Activated CD4-positive, alpha-beta T cell treated with anti-CD3 and anti-CD28 coated beads, Interleukin-2, amount 10 ng/mL, durations not matched to agents 24 days and 14 days (primary cell): ENCODE measurements at regions not wholly inside any gene's neighbourhood (a gene's known extent, or its start where the extent isn't known, plus 50 kb on each side); places are given as distances from the start of the nearest gene placed in this dataset.
A peak's percentile ranks its signal among the peaks of the same experiment; 100 is the strongest.
"Not testable (repeated sequence)": the region's sequence is repeated elsewhere in the genome, so short reads cannot be mapped to it uniquely, and the experiment has no call there.

Experiments
- DNase-seq: peaks from one replicate; pipeline ENCODE4 v3.0.0; 2022
- H3K27ac Mint-ChIP-seq: one replicate; pipeline ENCODE4 v1.8.0; 2022; ENCODE audit warnings: mild to moderate bottlenecking, mixed read lengths
- H3K27me3 Mint-ChIP-seq: one replicate; pipeline ENCODE4 v1.8.0; 2022; ENCODE audit warnings: mixed read lengths
- H3K36me3 Mint-ChIP-seq: one replicate; pipeline ENCODE4 v1.8.0; 2022; ENCODE audit warnings: low read depth, mild to moderate bottlenecking, mixed read lengths
- H3K4me1 Mint-ChIP-seq: one replicate; pipeline ENCODE4 v1.8.0; 2021; ENCODE audit warnings: mixed read lengths
- H3K4me3 Mint-ChIP-seq: one replicate; pipeline ENCODE4 v1.8.0; 2022; ENCODE audit warnings: mild to moderate bottlenecking, moderate library complexity, mixed read lengths
- H3K9me3 Mint-ChIP-seq: one replicate; pipeline ENCODE4 v1.8.0; 2021; ENCODE audit warnings: mixed read lengths
- intact Hi-C: fragments of 100-400 bp; cut with micrococcal nuclease; formaldehyde crosslinking; loops from one replicate; pipeline ENCODE4 v1.15.1; 2023

- no peaks in the 10 kb centered on the region for H3K27me3 Mint-ChIP-seq
- no peak overlapping the region for H3K27ac Mint-ChIP-seq
- no peak overlapping the region for H3K4me3 Mint-ChIP-seq
- intact Hi-C loops = no loop called here
- DNase-seq = no peak
- peaks cover 57% of the 10 kb centered on the region for H3K36me3 Mint-ChIP-seq
- peaks cover 4% of the 10 kb centered on the region for H3K4me1 Mint-ChIP-seq
- peaks cover 3% of the 10 kb centered on the region for H3K9me3 Mint-ChIP-seq
Observed at GRCh38 chr1:198846556-198846955, 207.7 kb downstream of the PTPRC start.

GRCh38 chr1:198848206-198848605 lies 209.4 kb downstream of the PTPRC start:
- Mint-ChIP-seq H3K27ac (no peak overlapping the region), H3K27me3 (no peaks in the 10 kb centered on the region), H3K4me3 (no peak overlapping the region), H3K4me1 (peaks cover 4% of the 10 kb centered on the region), H3K9me3 (peaks cover 3% of the 10 kb centered on the region), H3K36me3 (peaks cover 58% of the 10 kb centered on the region)
- intact Hi-C loops = no loop called here
- DNase-seq = no peak

GRCh38 chr1:198848649-198849048 lies 209.8 kb downstream of the PTPRC start:
- Mint-ChIP-seq H3K9me3 (peaks cover 3% of the 10 kb centered on the region), H3K4me3 (no peak overlapping the region), H3K27me3 (no peaks in the 10 kb centered on the region), H3K36me3 (peaks cover 59% of the 10 kb centered on the region), H3K27ac (no peak overlapping the region), H3K4me1 (peaks cover 4% of the 10 kb centered on the region)
- intact Hi-C loops = no loop called here
- DNase-seq = no peak

GRCh38 chr1:198849093-198849492 lies 210.3 kb downstream of the PTPRC start:
- Mint-ChIP-seq H3K27ac (no peak overlapping the region), H3K4me3 (no peak overlapping the region), H3K4me1 (peaks cover 4% of the 10 kb centered on the region), H3K36me3 (peaks cover 63% of the 10 kb centered on the region), H3K27me3 (no peaks in the 10 kb centered on the region), H3K9me3 (peaks cover 3% of the 10 kb centered on the region)
- DNase-seq = no peak
- intact Hi-C loops = no loop called here

DNA sequence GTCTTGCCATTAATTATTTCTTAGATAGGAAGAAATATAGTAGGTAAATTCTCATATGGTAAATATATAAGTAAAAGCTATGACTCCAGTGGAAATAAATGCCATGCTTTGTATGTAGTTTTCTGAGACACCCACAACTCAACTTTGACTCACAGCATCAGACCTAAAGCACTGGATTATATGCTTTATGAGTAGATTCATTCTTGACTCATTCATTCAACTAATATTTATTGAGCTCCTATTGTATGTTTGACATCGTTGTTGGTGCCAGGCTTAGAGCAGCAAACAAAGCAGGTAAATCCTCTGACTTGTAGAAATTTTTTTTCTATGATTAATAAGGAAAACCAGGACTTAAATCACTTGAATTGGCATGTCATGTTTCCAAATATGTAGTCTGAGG lies 211.4 kb downstream of the PTPRC start:
- no peak overlapping the region for H3K27ac Mint-ChIP-seq
- H3K36me3 Mint-ChIP-seq = peaks cover 65% of the 10 kb centered on the region
- H3K4me3 Mint-ChIP-seq = no peak overlapping the region
- no peak for DNase-seq
- intact Hi-C loops = no loop called here
- H3K27me3 Mint-ChIP-seq = no peaks in the 10 kb centered on the region
- peaks cover 3% of the 10 kb centered on the region for H3K9me3 Mint-ChIP-seq
- peaks cover 4% of the 10 kb centered on the region for H3K4me1 Mint-ChIP-seq

GRCh38 chr1:198850966-198851365 lies 212.1 kb downstream of the PTPRC start:
- H3K27me3 Mint-ChIP-seq, H3K4me3 Mint-ChIP-seq, H3K4me1 Mint-ChIP-seq, intact Hi-C loops, DNase-seq, H3K9me3 Mint-ChIP-seq: not testable (repeated sequence)
- Mint-ChIP-seq H3K36me3 (peaks cover 60% of the 10 kb centered on the region), H3K27ac (peak overlapping the region; percentile 25)

DNA sequence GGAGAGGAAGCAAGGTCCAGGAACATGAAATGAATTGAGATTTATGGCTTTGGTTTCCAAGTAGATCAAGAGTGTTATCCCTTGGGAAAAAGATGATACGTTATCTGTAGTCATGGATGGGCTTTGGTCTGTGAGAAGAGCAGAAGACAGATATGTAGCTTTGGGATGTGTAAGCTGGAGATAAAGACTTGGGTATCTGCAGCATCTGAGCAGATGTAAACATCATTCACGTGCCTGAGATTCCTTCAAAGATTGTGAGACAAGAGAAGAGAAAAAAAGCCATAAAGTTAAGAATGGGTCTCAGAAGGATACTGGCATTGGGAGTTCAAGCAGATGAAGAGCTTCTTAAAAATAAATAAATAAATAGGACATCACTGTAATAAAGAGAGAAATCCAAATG lies 217.8 kb downstream of the PTPRC start:
- no peak for DNase-seq
- H3K9me3 Mint-ChIP-seq = peaks cover 5% of the 10 kb centered on the region
- peaks cover 3% of the 10 kb centered on the region for H3K4me1 Mint-ChIP-seq
- H3K27me3 Mint-ChIP-seq = no peaks in the 10 kb centered on the region
- peaks cover 44% of the 10 kb centered on the region for H3K36me3 Mint-ChIP-seq
- no peak overlapping the region for H3K4me3 Mint-ChIP-seq
- H3K27ac Mint-ChIP-seq = no peak overlapping the region
- intact Hi-C loops = no loop called here

GRCh38 chr1:198858033-198858432 lies 219.2 kb downstream of the PTPRC start:
- no peak overlapping the region for H3K27ac Mint-ChIP-seq
- no peak overlapping the region for H3K4me3 Mint-ChIP-seq
- H3K4me1 Mint-ChIP-seq = peaks cover 10% of the 10 kb centered on the region
- H3K27me3 Mint-ChIP-seq = no peaks in the 10 kb centered on the region
- H3K9me3 Mint-ChIP-seq = peaks cover 5% of the 10 kb centered on the region
- DNase-seq = no peak
- intact Hi-C loops = no loop called here
- H3K36me3 Mint-ChIP-seq = peaks cover 44% of the 10 kb centered on the region

- H3K9me3 Mint-ChIP-seq = peaks cover 5% of the 10 kb centered on the region
- H3K4me3 Mint-ChIP-seq = no peak overlapping the region
- no peak overlapping the region for H3K27ac Mint-ChIP-seq
- H3K36me3 Mint-ChIP-seq = peaks cover 35% of the 10 kb centered on the region
- H3K27me3 Mint-ChIP-seq = no peaks in the 10 kb centered on the region
- no peak for DNase-seq
- intact Hi-C loops = no loop called here
- H3K4me1 Mint-ChIP-seq = peaks cover 10% of the 10 kb centered on the region
Observed at GRCh38 chr1:198860371-198860770, 221.5 kb downstream of the PTPRC start.

GRCh38 chr1:198861636-198862035 lies 222.8 kb downstream of the PTPRC start:
- peaks cover 5% of the 10 kb centered on the region for H3K9me3 Mint-ChIP-seq
- no peaks in the 10 kb centered on the region for H3K27me3 Mint-ChIP-seq
- intact Hi-C loops = no loop called here
- H3K4me3 Mint-ChIP-seq = no peak overlapping the region
- H3K36me3 Mint-ChIP-seq = peaks cover 29% of the 10 kb centered on the region
- peaks cover 10% of the 10 kb centered on the region for H3K4me1 Mint-ChIP-seq
- no peak for DNase-seq
- no peak overlapping the region for H3K27ac Mint-ChIP-seq

- H3K27me3 Mint-ChIP-seq = no peaks in the 10 kb centered on the region
- intact Hi-C loops = no loop called here
- peaks cover 3% of the 10 kb centered on the region for H3K9me3 Mint-ChIP-seq
- peaks cover 22% of the 10 kb centered on the region for H3K36me3 Mint-ChIP-seq
- H3K4me3 Mint-ChIP-seq = no peak overlapping the region
- DNase-seq = no peak
- H3K27ac Mint-ChIP-seq = no peak overlapping the region
- peaks cover 12% of the 10 kb centered on the region for H3K4me1 Mint-ChIP-seq
Observed at GRCh38 chr1:198864695-198865094, 225.9 kb downstream of the PTPRC start.

DNA sequence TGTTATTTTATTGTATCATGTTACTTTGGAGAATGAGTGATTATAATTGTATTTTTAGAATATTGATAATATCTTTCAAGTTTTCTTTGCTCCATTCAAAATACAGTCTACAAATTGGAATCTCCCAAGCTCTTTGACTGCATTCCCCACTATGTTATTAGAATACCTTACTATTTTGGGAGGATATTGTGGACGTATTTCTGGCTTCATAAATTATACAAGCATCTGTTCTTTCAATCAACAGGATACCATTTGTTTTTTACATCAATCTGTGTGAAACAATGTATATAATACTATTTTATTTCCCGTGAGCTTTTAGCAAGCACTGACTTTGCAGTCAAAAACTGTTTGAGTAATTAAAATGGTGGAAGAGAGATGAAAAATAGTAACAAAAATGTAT lies 226.5 kb downstream of the PTPRC start:
- peaks cover 25% of the 10 kb centered on the region for H3K36me3 Mint-ChIP-seq
- peaks cover 3% of the 10 kb centered on the region for H3K9me3 Mint-ChIP-seq
- peaks cover 12% of the 10 kb centered on the region for H3K4me1 Mint-ChIP-seq
- no peak overlapping the region for H3K4me3 Mint-ChIP-seq
- intact Hi-C loops = no loop called here
- H3K27me3 Mint-ChIP-seq = no peaks in the 10 kb centered on the region
- H3K27ac Mint-ChIP-seq = no peak overlapping the region
- DNase-seq = no peak

- Mint-ChIP-seq H3K27me3 (no peaks in the 10 kb centered on the region), H3K36me3 (peaks cover 36% of the 10 kb centered on the region), H3K27ac (no peak overlapping the region), H3K9me3 (peaks cover 3% of the 10 kb centered on the region), H3K4me1 (peaks cover 8% of the 10 kb centered on the region), H3K4me3 (no peak overlapping the region)
- intact Hi-C loops = no loop called here
- no peak for DNase-seq
Observed at GRCh38 chr1:198867182-198867581, 228.3 kb downstream of the PTPRC start.

DNA sequence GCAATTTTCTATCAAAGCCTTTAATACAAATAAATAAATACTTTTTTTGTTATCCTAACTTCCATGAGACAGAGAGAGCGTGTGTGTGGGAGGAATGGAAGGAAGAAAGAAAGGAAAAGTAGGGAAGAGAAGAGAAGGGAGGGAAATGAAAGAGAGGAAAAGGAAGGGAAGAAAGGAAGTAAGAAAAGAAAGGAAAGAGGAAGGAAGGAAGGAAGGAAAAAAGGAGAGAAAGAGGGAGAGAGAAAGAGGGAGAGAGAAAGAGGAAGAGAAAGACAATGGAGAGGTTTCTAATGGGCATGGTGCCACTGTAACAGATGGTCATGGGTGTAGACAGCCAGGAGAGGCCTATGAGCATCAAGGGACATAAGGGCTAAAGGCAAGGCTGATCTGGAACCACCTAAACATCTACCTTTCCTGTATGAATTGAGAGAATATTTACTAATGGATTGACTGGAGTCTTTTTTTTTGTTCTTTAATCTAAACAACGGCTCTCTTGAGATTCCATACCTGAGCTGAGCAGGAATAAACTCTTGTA lies 234.9 kb downstream of the PTPRC start:
- Mint-ChIP-seq H3K4me3 (no peak overlapping the region), H3K27me3 (no peaks in the 10 kb centered on the region), H3K4me1 (peaks cover 12% of the 10 kb centered on the region), H3K9me3 (peaks cover 17% of the 10 kb centered on the region), H3K27ac (no peak overlapping the region), H3K36me3 (peaks cover 61% of the 10 kb centered on the region)
- intact Hi-C loops = no loop called here
- DNase-seq = no peak

- H3K4me3 Mint-ChIP-seq = no peak overlapping the region
Observed at GRCh38 chr1:198876371-198876871, 237.6 kb downstream of the PTPRC start.

More at GRCh38 chr1:198876371-198876871, 237.6 kb downstream of the PTPRC start:
- Mint-ChIP-seq H3K27ac (no peak overlapping the region), H3K4me1 (peaks cover 25% of the 10 kb centered on the region), H3K36me3 (peaks cover 64% of the 10 kb centered on the region), H3K9me3 (peaks cover 18% of the 10 kb centered on the region), H3K27me3 (no peaks in the 10 kb centered on the region)
- no peak for DNase-seq
- intact Hi-C loops = no loop called here
